ENCODE measurements at regions not wholly inside any gene's neighbourhood (a gene's known extent, or its start where the extent isn't known, plus 50 kb on each side); places are given as distances from the start of the nearest gene placed in this dataset.

GRCh38 chr18:57942493-57942892 is 101.5 kb upstream of the NEDD4L start:
- no peaks in the 10 kb centered on the region for H3K9me3 Mint-ChIP-seq
- H3K4me3 ChIP-seq = no peak overlapping the region
- no peak overlapping the region for H3K27ac Mint-ChIP-seq
- TF ChIP-seq ZNF114 (CRISPR knock-in tag; IDR thresholded peaks at IDR 0.05) (no peak), POLR2AphosphoS5 (IDR thresholded peaks at IDR 0.05; ENCODE audit: low read depth) (no peak), CTCF (conservative IDR thresholded peaks at IDR 0.05; ENCODE audit: low read depth in 2 of 2) (no peak), NANOG (IDR thresholded peaks at IDR 0.05; ENCODE audit: borderline replicate concordance) (no peak)
- H3K36me3 ChIP-seq (ENCODE audit: insufficient read depth) = no peaks in the 10 kb centered on the region
- H3K27me3 Mint-ChIP-seq (ENCODE audit: insufficient read depth, low read depth, poor library complexity) = peaks cover 1% of the 10 kb centered on the region
- H3K4me2 ChIP-seq = no peak overlapping the region
- H2AFZ ChIP-seq = no peak overlapping the region
- DNase-seq (ENCODE audit: low spot score) (peak; percentile 9), ATAC-seq (peak; percentile 87)
- no peaks in the 10 kb centered on the region for H3K36me3 Mint-ChIP-seq (ENCODE audit: low read depth)
- H3K79me2 ChIP-seq (replicated peaks; ENCODE audit: insufficient read depth) = no peaks in the 10 kb centered on the region
- no peaks in the 10 kb centered on the region; the same call in 1 of the 2 replicates for H3K9me2 ChIP-seq (ENCODE audit: insufficient read depth)
- H3K27ac ChIP-seq (ENCODE audit: low read depth) = no peak overlapping the region
- no peaks in the 10 kb centered on the region for H3K27me3 ChIP-seq (ENCODE audit: insufficient read depth)
- peaks cover 8% of the 10 kb centered on the region; the same call in 1 of the 2 replicates for H3K4me1 ChIP-seq (ENCODE audit: insufficient read depth)
- no peak overlapping the region for H3K4me3 Mint-ChIP-seq
- H3K4me1 Mint-ChIP-seq = peaks cover 20% of the 10 kb centered on the region
- H3F3A ChIP-seq (replicated peaks; ENCODE audit: low read depth) = no peaks in the 10 kb centered on the region
- H4K20me1 ChIP-seq (replicated peaks; ENCODE audit: insufficient read depth) = no peaks in the 10 kb centered on the region

GRCh38 chr18:57941841-57942489 is 102.1 kb upstream of the NEDD4L start:
- Histone ChIP-seq H3K27ac (ENCODE audit: low read depth) (no peak overlapping the region), H3F3A (replicated peaks; ENCODE audit: low read depth) (no peaks in the 10 kb centered on the region), H3K27me3 (ENCODE audit: insufficient read depth) (no peaks in the 10 kb centered on the region), H3K4me3 (no peak overlapping the region), H3K4me2 (no peak overlapping the region), H2AFZ (no peak overlapping the region; the same call in 1 of the 2 replicates), H4K20me1 (replicated peaks; ENCODE audit: insufficient read depth) (no peaks in the 10 kb centered on the region), H3K4me1 (ENCODE audit: insufficient read depth) (peaks cover 8% of the 10 kb centered on the region; the same call in 1 of the 2 replicates), H3K9me2 (ENCODE audit: insufficient read depth) (no peaks in the 10 kb centered on the region; the same call in 1 of the 2 replicates), H3K79me2 (replicated peaks; ENCODE audit: insufficient read depth) (no peaks in the 10 kb centered on the region), H3K36me3 (ENCODE audit: insufficient read depth) (no peaks in the 10 kb centered on the region)
- Mint-ChIP-seq H3K4me1 (peaks cover 20% of the 10 kb centered on the region), H3K27ac (no peak overlapping the region), H3K36me3 (ENCODE audit: low read depth) (no peaks in the 10 kb centered on the region), H3K9me3 (no peaks in the 10 kb centered on the region), H3K4me3 (no peak overlapping the region), H3K27me3 (ENCODE audit: insufficient read depth, low read depth, poor library complexity) (peaks cover 1% of the 10 kb centered on the region)
- DNase-seq (ENCODE audit: low spot score) = no peak
- TF ChIP-seq EZH2phosphoT487 (IDR thresholded peaks at IDR 0.05; ENCODE audit: unreplicated experiment) (no peak), ZNF462 (CRISPR knock-in tag; IDR thresholded peaks at IDR 0.05) (no peak), CREB1 (CRISPR knock-in tag; IDR thresholded peaks at IDR 0.05; ENCODE audit: low read depth) (no peak), ZNF114 (CRISPR knock-in tag; IDR thresholded peaks at IDR 0.05) (no peak), EZH2 (IDR thresholded peaks at IDR 0.05; ENCODE audit: low read depth, unreplicated experiment) (no peak), ETS1 (IDR thresholded peaks at IDR 0.05) (no peak), CTCF (conservative IDR thresholded peaks at IDR 0.05; ENCODE audit: low read depth in 2 of 2) (no peak)
- peak; percentile 35 for ATAC-seq
